Glutamatergic neuron (in vitro differentiated cells): ENCODE measurements at regions not wholly inside any gene's neighbourhood (a gene's known extent, or its start where the extent isn't known, plus 50 kb on each side); places are given as distances from the start of the nearest gene placed in this dataset.

Experiments used
- DNase-seq: peaks from one replicate; pipeline ENCODE4 v3.0.0; 2022
- H3K27ac Mint-ChIP-seq: one replicate; pipeline ENCODE4 v1.8.0; 2020; ENCODE audit warnings: mild to moderate bottlenecking, mixed read lengths, inconsistent platforms; ENCODE audit not compliant: unreplicated experiment
- H3K27me3 Mint-ChIP-seq: one replicate; pipeline ENCODE4 v1.8.0; 2020; ENCODE audit warnings: mild to moderate bottlenecking, moderate library complexity, mixed read lengths, inconsistent platforms; ENCODE audit not compliant: unreplicated experiment
- H3K36me3 Mint-ChIP-seq: one replicate; pipeline ENCODE4 v1.8.0; 2020; ENCODE audit warnings: mild to moderate bottlenecking, mixed read lengths, inconsistent platforms; ENCODE audit not compliant: unreplicated experiment
- H3K4me1 Mint-ChIP-seq: one replicate; pipeline ENCODE4 v1.8.0; 2020; ENCODE audit warnings: mild to moderate bottlenecking, low read depth, mixed read lengths, inconsistent platforms; ENCODE audit not compliant: unreplicated experiment
- H3K4me3 Mint-ChIP-seq: one replicate; pipeline ENCODE4 v1.8.0; 2020; ENCODE audit warnings: mild to moderate bottlenecking, mixed read lengths, inconsistent platforms; ENCODE audit not compliant: unreplicated experiment
- H3K9me3 Mint-ChIP-seq: one replicate; pipeline ENCODE4 v1.8.0; 2020; ENCODE audit warnings: mild to moderate bottlenecking, moderate library complexity, mixed read lengths, inconsistent platforms; ENCODE audit not compliant: unreplicated experiment
- CTCF ChIP-seq: fragments of 200-600 bp; sonication (generic); IDR thresholded peaks from one replicate; pipeline ENCODE4 v1.5.0; 2021; ENCODE audit not compliant: partially characterized antibody, unreplicated experiment

DNA sequence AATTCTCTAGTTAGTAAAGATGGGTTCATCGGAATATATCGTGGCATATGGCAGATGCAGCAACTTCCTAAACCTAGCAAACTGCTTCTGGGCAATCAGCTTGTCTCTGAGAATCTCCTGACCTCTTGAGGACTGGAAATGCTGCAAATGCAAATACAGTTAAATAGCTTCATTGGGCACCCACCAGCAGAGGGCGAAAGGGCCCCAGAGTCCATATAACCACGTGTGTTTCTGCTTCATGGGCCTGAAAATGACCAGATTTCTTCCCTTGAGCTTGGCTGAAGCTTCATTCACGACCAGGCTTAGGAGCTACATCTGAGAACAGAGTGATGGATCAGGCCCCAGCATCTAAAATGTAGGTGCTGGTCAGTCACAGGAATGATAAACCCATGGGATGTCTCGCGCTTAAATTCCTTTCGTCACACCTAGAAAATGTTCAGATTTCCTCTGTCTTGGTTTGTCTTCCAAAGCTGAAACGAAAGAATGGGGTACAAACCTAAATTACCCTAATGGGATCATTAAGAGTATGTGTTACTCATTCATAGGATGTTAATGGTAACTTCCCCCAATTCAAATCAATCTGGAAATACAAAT lies 1482.5 kb upstream of the TMEM132C start:
- Mint-ChIP-seq H3K27me3 (peaks cover 3% of the 10 kb centered on the region), H3K36me3 (peaks cover 10% of the 10 kb centered on the region), H3K9me3 (peaks cover 4% of the 10 kb centered on the region), H3K27ac (no peak overlapping the region), H3K4me1 (no peaks in the 10 kb centered on the region), H3K4me3 (no peak overlapping the region)
- TF ChIP-seq CTCF = peak; percentile 59
- peak; percentile 53 for DNase-seq

- H3K36me3 Mint-ChIP-seq = peaks cover 10% of the 10 kb centered on the region
- no peak overlapping the region for H3K4me3 Mint-ChIP-seq
- H3K4me1 Mint-ChIP-seq = no peaks in the 10 kb centered on the region
- H3K9me3 Mint-ChIP-seq = no peaks in the 10 kb centered on the region
- no peak overlapping the region for H3K27ac Mint-ChIP-seq
- TF ChIP-seq CTCF = no peak
- peaks cover 3% of the 10 kb centered on the region for H3K27me3 Mint-ChIP-seq
- no peak for DNase-seq
Measured at GRCh38 chr12:126789963-126790362, 1477.0 kb upstream of the TMEM132C start.

- Mint-ChIP-seq H3K4me3 (no peak overlapping the region), H3K27me3 (peaks cover 3% of the 10 kb centered on the region), H3K27ac (no peak overlapping the region), H3K4me1 (no peaks in the 10 kb centered on the region), H3K9me3 (no peaks in the 10 kb centered on the region), H3K36me3 (peaks cover 10% of the 10 kb centered on the region)
- DNase-seq = no peak
- no peak for TF ChIP-seq CTCF
Measured at GRCh38 chr12:126791122-126791521, 1475.8 kb upstream of the TMEM132C start.

- Mint-ChIP-seq H3K4me3 (no peak overlapping the region), H3K4me1 (no peaks in the 10 kb centered on the region), H3K36me3 (peaks cover 5% of the 10 kb centered on the region), H3K27me3 (no peaks in the 10 kb centered on the region), H3K27ac (no peak overlapping the region), H3K9me3 (no peaks in the 10 kb centered on the region)
- DNase-seq = no peak
- no peak for TF ChIP-seq CTCF
Measured at GRCh38 chr12:126792411-126792810, 1474.6 kb upstream of the TMEM132C start.

- Mint-ChIP-seq H3K27me3 (peaks cover 2% of the 10 kb centered on the region), H3K36me3 (no peaks in the 10 kb centered on the region), H3K4me3 (no peak overlapping the region), H3K9me3 (peaks cover 2% of the 10 kb centered on the region), H3K4me1 (no peaks in the 10 kb centered on the region), H3K27ac (no peak overlapping the region)
- DNase-seq = no peak
- TF ChIP-seq CTCF = no peak
Measured at GRCh38 chr12:126797525-126797924, 1469.4 kb upstream of the TMEM132C start.
